ENCODE measurements at regions not wholly inside any gene's neighbourhood (a gene's known extent, or its start where the extent isn't known, plus 50 kb on each side); places are given as distances from the start of the nearest gene placed in this dataset.

DNA sequence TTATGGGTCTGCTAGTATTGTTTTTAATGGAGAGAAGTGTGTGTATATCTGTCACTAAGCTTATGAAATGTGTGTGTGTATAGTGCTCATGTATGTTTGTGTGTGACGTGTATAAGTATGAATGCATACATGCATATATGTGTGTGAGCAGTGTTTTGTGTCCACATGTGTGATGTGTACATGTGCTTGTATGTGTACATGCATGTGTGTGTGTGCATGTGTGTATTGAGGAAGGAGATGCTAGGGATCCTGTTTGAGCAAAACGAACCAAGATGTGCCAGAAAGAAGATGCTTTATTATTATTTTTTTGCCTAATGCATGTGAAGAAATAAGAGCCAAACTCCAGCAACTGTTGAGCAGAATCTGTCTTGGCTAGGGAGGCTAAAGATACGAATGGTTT, 301.3 kb upstream of the SKOR2 start:
- H3K27me3 Mint-ChIP-seq (ENCODE audit: low read depth in 3 of 3) = peaks cover 3 to 4% (median 4%) of the 10 kb centered on the region in 3 donors
- no peak overlapping the region for H3K27ac ChIP-seq (ENCODE audit: low read depth in 1 of 2, low read length in 2 of 2)
- no peaks in the 10 kb centered on the region for H3K9me3 ChIP-seq (replicated peaks in 1 of 2; ENCODE audit: control insufficient read depth in 1 of 2, insufficient read depth in 1 of 2, low read length in 2 of 2)
- no peak overlapping the region for H3K4me3 Mint-ChIP-seq
- no peaks in the 10 kb centered on the region for H4K20me1 ChIP-seq (ENCODE audit: insufficient read depth, low read length)
- no peaks in the 10 kb centered on the region for H3K79me2 ChIP-seq (ENCODE audit: insufficient read depth, low read length)
- no peak overlapping the region for H2AFZ ChIP-seq (ENCODE audit: insufficient read depth, low read depth, low read length, poor library complexity, severe bottlenecking)
- no peak for TF ChIP-seq CTCF (IDR thresholded peaks at IDR 0.05)
- no peaks in the 10 kb centered on the region for H3K36me3 ChIP-seq (replicated peaks in 1 of 2; ENCODE audit: control insufficient read depth in 1 of 2, insufficient read depth in 2 of 2, low read length in 2 of 2)
- DNase-seq = no peak
- no peak overlapping the region for H3K27ac Mint-ChIP-seq
- no peak overlapping the region for H3K4me3 ChIP-seq (replicated peaks in 1 of 3; ENCODE audit: low read depth in 2 of 3, low read length in 3 of 3)
- no peaks in the 10 kb centered on the region for H3K36me3 Mint-ChIP-seq
- H3K9ac ChIP-seq (ENCODE audit: insufficient read depth, low read length, poor library complexity, severe bottlenecking) = no peak overlapping the region
- intact Hi-C loops (cut with micrococcal nuclease) = loop anchor here in 1 of 2 donors (10.0 kb wide), 1 partner anchor 62 kb away; no protein-coding TSS in a partner anchor
- H3K4me1 Mint-ChIP-seq = no peaks in the 10 kb centered on the region
- H3K4me1 ChIP-seq (ENCODE audit: control insufficient read depth in 1 of 2, insufficient read depth in 2 of 2, low read length in 2 of 2) = no peaks in the 10 kb centered on the region
- H3K9me3 Mint-ChIP-seq = peaks cover 0 to 2% (median 0%) of the 10 kb centered on the region in 7 donors
- WGBS (ENCODE audit: insufficient coverage) = 74% methylated on average over 3 of the region's 3 CpGs
- H3K27me3 ChIP-seq (ENCODE audit: control insufficient read depth in 2 of 2, insufficient read depth in 2 of 2, low read length in 2 of 2) = no peaks in the 10 kb centered on the region
- H3K4me2 ChIP-seq (replicated peaks; ENCODE audit: extremely low read depth, low read length, poor library complexity, severe bottlenecking) = no peak overlapping the region

DNA sequence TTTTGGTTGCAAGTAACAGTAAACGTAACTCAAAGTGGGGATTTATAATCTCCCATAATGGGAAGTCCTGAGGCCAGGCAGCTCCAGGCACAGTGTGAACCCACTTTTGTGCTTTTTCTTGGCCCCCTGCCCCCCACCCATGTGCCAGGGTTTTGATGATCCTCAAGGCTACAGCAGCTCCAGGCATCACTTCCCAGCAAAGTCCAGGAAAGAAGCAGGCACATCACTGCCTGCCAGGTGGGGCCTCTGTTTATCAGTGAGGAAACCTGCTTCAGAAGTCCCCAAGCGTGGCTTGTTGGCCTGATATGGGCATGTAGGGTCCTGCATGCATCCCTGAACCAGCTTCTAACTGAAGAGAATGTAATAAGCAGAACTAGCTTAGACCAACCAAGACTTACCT, 299.2 kb upstream of the SKOR2 start:
- Mint-ChIP-seq H3K4me3 (no peak overlapping the region), H3K27me3 (ENCODE audit: low read depth in 3 of 3) (peaks cover 3 to 4% (median 4%) of the 10 kb centered on the region in 3 donors), H3K9me3 (peaks cover 0 to 1% (median 0%) of the 10 kb centered on the region in 7 donors), H3K27ac (no peak overlapping the region), H3K36me3 (no peaks in the 10 kb centered on the region), H3K4me1 (no peaks in the 10 kb centered on the region)
- WGBS (ENCODE audit: insufficient coverage) = no CpG with 5 or more reads among the region's 2 CpGs
- intact Hi-C loops (cut with micrococcal nuclease) = loop anchor here in 1 of 2 donors (10.0 kb wide), 1 partner anchor 64 kb away; no protein-coding TSS in a partner anchor
- no peak overlapping the region for H3K4me2 ChIP-seq (replicated peaks; ENCODE audit: extremely low read depth, low read length, poor library complexity, severe bottlenecking)
- no peak overlapping the region for H3K27ac ChIP-seq (ENCODE audit: low read depth in 1 of 2, low read length in 2 of 2)
- no peak for DNase-seq
- H3K9ac ChIP-seq (ENCODE audit: insufficient read depth, low read length, poor library complexity, severe bottlenecking) = no peak overlapping the region
- H3K27me3 ChIP-seq (ENCODE audit: control insufficient read depth in 2 of 2, insufficient read depth in 2 of 2, low read length in 2 of 2) = no peaks in the 10 kb centered on the region
- H2AFZ ChIP-seq (ENCODE audit: insufficient read depth, low read depth, low read length, poor library complexity, severe bottlenecking) = no peak overlapping the region
- no peaks in the 10 kb centered on the region for H3K4me1 ChIP-seq (ENCODE audit: control insufficient read depth in 1 of 2, insufficient read depth in 2 of 2, low read length in 2 of 2)
- H4K20me1 ChIP-seq (ENCODE audit: insufficient read depth, low read length) = no peaks in the 10 kb centered on the region
- TF ChIP-seq CTCF (IDR thresholded peaks at IDR 0.05) = no peak
- H3K79me2 ChIP-seq (ENCODE audit: insufficient read depth, low read length) = no peaks in the 10 kb centered on the region
- H3K9me3 ChIP-seq (replicated peaks in 1 of 2; ENCODE audit: control insufficient read depth in 1 of 2, insufficient read depth in 1 of 2, low read length in 2 of 2) = no peaks in the 10 kb centered on the region
- H3K4me3 ChIP-seq (replicated peaks in 1 of 3; ENCODE audit: low read depth in 2 of 3, low read length in 3 of 3) = no peak overlapping the region
- H3K36me3 ChIP-seq (replicated peaks in 1 of 2; ENCODE audit: control insufficient read depth in 1 of 2, insufficient read depth in 2 of 2, low read length in 2 of 2) = no peaks in the 10 kb centered on the region
